CD14-positive monocyte (primary cell): ENCODE measurements at regions not wholly inside any gene's neighbourhood (a gene's known extent, or its start where the extent isn't known, plus 50 kb on each side); places are given as distances from the start of the nearest gene placed in this dataset.

Experiments
- DNase-seq, 3 donors: peaks; one replicate each; pipeline ENCODE4 v3.0.0-alpha.2; 2011 to 2022
- H2AFZ ChIP-seq: 2 replicates; pipeline ENCODE4 v1.6.0; 2012; ENCODE audit warnings: mild to moderate bottlenecking, low read depth, low read length, inconsistent platforms; ENCODE audit not compliant: insufficient read depth, poor library complexity, severe bottlenecking
- H3K27ac ChIP-seq, 2 donors: 1 replicate in 1 of 2; 2 replicates in 1 of 2; pipeline ENCODE4 v1.5.1; 2012 to 2013; ENCODE audit warnings: low read length in 2 of 2, control low read depth in 1 of 2, inconsistent platforms in 1 of 2, low read depth in 1 of 2, mild to moderate bottlenecking in 1 of 2
- H3K27me3 ChIP-seq, 2 donors: one replicate each; pipeline versions ENCODE4 v1.6.0 to v1.6.1; 2011 to 2013; ENCODE audit warnings: low read length in 2 of 2; ENCODE audit not compliant: control insufficient read depth in 2 of 2, insufficient read depth in 2 of 2
- H3K36me3 ChIP-seq, 2 donors: replicated peaks in 1 of 2; 1 replicate in 1 of 2; 2 replicates in 1 of 2; pipeline versions ENCODE4 v1.5.1 to v1.6.1; 2012 to 2013; ENCODE audit warnings: low read length in 2 of 2, control low read depth in 1 of 2, inconsistent platforms in 1 of 2, mild to moderate bottlenecking in 1 of 2; ENCODE audit not compliant: insufficient read depth in 2 of 2, control insufficient read depth in 1 of 2
- H3K4me1 ChIP-seq, 2 donors: 1 replicate in 1 of 2; 2 replicates in 1 of 2; pipeline versions ENCODE4 v1.5.1 to v1.6.1; 2012 to 2013; ENCODE audit warnings: low read length in 2 of 2, control low read depth in 1 of 2, inconsistent platforms in 1 of 2, mild to moderate bottlenecking in 1 of 2, moderate library complexity in 1 of 2; ENCODE audit not compliant: insufficient read depth in 2 of 2, control insufficient read depth in 1 of 2
- H3K4me2 ChIP-seq: replicated peaks from 2 replicates; pipeline ENCODE3; 2012; ENCODE audit warnings: low read length, moderate library complexity, mild to moderate bottlenecking; ENCODE audit not compliant: poor library complexity, severe bottlenecking; ENCODE audit errors: extremely low read depth
- H3K4me3 ChIP-seq, 3 experiments: fragments of 200-600 bp in 1 of 3; sonication (generic) in 1 of 3; replicated peaks in 1 of 3; 1 replicate in 2 of 3; 2 replicates in 1 of 3; pipeline ENCODE4 v1.5.1; 2011 to 2013; ENCODE audit warnings: low read length in 3 of 3, mild to moderate bottlenecking in 3 of 3, control low read depth in 2 of 3, low read depth in 2 of 3, inconsistent platforms in 1 of 3, moderate library complexity in 1 of 3
- H3K79me2 ChIP-seq: 2 replicates; pipeline ENCODE4 v1.6.0; 2012; ENCODE audit warnings: mild to moderate bottlenecking, control low read depth, inconsistent platforms, low read length, moderate library complexity; ENCODE audit not compliant: insufficient read depth
- H3K9ac ChIP-seq: 2 replicates; pipeline ENCODE4 v1.6.0; 2017; ENCODE audit warnings: low read length, mild to moderate bottlenecking; ENCODE audit not compliant: insufficient read depth, poor library complexity, severe bottlenecking
- H3K9me3 ChIP-seq, 2 donors: replicated peaks in 1 of 2; 1 replicate in 1 of 2; 2 replicates in 1 of 2; pipeline versions ENCODE4 v1.5.1 to v1.6.1; 2012 to 2013; ENCODE audit warnings: low read length in 2 of 2, control low read depth in 1 of 2; ENCODE audit not compliant: control insufficient read depth in 1 of 2, insufficient read depth in 1 of 2
- H4K20me1 ChIP-seq: 2 replicates; pipeline ENCODE4 v1.6.0; 2012; ENCODE audit warnings: mild to moderate bottlenecking, low read length, control low read depth, moderate library complexity; ENCODE audit not compliant: insufficient read depth
- H3K27ac Mint-ChIP-seq, 7 donors: one replicate each; pipeline ENCODE4 v1.8.0; 2020; ENCODE audit warnings: mild to moderate bottlenecking in 7 of 7, mixed read lengths in 7 of 7, moderate library complexity in 6 of 7, inconsistent platforms in 2 of 7
- H3K27me3 Mint-ChIP-seq, 3 donors: one replicate each; pipeline ENCODE4 v1.8.0; 2021 to 2022; ENCODE audit warnings: low read depth in 3 of 3, mild to moderate bottlenecking in 3 of 3, mixed read lengths in 3 of 3, moderate library complexity in 3 of 3, inconsistent platforms in 1 of 3
- H3K36me3 Mint-ChIP-seq, 2 donors: one replicate each; pipeline ENCODE4 v1.8.0; 2020; ENCODE audit warnings: mixed read lengths in 2 of 2, inconsistent platforms in 1 of 2, mild to moderate bottlenecking in 1 of 2
- H3K4me1 Mint-ChIP-seq: one replicate; pipeline ENCODE4 v1.8.0; 2020; ENCODE audit warnings: mild to moderate bottlenecking, mixed read lengths
- H3K4me3 Mint-ChIP-seq, 2 donors: one replicate each; pipeline ENCODE4 v1.8.0; 2020; ENCODE audit warnings: mild to moderate bottlenecking in 2 of 2, mixed read lengths in 2 of 2, moderate library complexity in 1 of 2
- H3K9me3 Mint-ChIP-seq, 7 donors: one replicate each; pipeline ENCODE4 v1.8.0; 2020 to 2022; ENCODE audit warnings: mixed read lengths in 7 of 7, mild to moderate bottlenecking in 6 of 7, moderate library complexity in 6 of 7, inconsistent platforms in 2 of 7
- CTCF ChIP-seq: fragments of 200-600 bp; IDR thresholded peaks from one replicate; pipeline ENCODE4 v1.8.0; 2022; ENCODE audit warnings: antibody characterized with exemption, mild to moderate bottlenecking
- WGBS: methylation state at CpG from one replicate; pipeline ENCODE4 v1.1.5; 2013; ENCODE audit warnings: missing lambda C conversion rate; ENCODE audit not compliant: insufficient coverage; 5-methylcytosine and 5-hydroxymethylcytosine counted together
- intact Hi-C, 2 donors: fragments of 100-400 bp; cut with micrococcal nuclease; formaldehyde crosslinking; loops; one replicate each; pipeline versions ENCODE4 v1.15.0 to v1.15.1; 2023

- no peak overlapping the region for H3K27ac Mint-ChIP-seq
Measured at GRCh38 chr4:126756050-126756829, 876.5 kb upstream of the INTU start.

GRCh38 chr4:126757219-126757618 is 875.5 kb upstream of the INTU start:
- Mint-ChIP-seq H3K4me1 (no peaks in the 10 kb centered on the region), H3K27me3 (no peaks in the 10 kb centered on the region), H3K36me3 (no peaks in the 10 kb centered on the region), H3K9me3 (peaks cover 0 to 4% (median 1%) of the 10 kb centered on the region in 7 donors), H3K4me3 (no peak overlapping the region), H3K27ac (no peak overlapping the region)
- no peak overlapping the region for H3K4me3 ChIP-seq
- no peak overlapping the region for H3K4me2 ChIP-seq
- no peaks in the 10 kb centered on the region for H3K79me2 ChIP-seq
- no peak overlapping the region for H3K9ac ChIP-seq
- WGBS, result no CpG with 5 or more reads among the region's 1 CpG
- H3K36me3 ChIP-seq, result no peaks in the 10 kb centered on the region
- intact Hi-C loops, result no loop called here
- H3K27ac ChIP-seq, result no peak overlapping the region
- H4K20me1 ChIP-seq, result no peaks in the 10 kb centered on the region
- no peaks in the 10 kb centered on the region for H3K27me3 ChIP-seq
- no peak for TF ChIP-seq CTCF
- H3K9me3 ChIP-seq, result peaks cover 0 to 8% of the 10 kb centered on the region in 2 donors
- no peaks in the 10 kb centered on the region for H3K4me1 ChIP-seq
- DNase-seq, result no peak
- H2AFZ ChIP-seq, result no peak overlapping the region

More at GRCh38 chr4:126756050-126756829, 876.5 kb upstream of the INTU start:
- H3K27me3 ChIP-seq, result no peaks in the 10 kb centered on the region
- no peaks in the 10 kb centered on the region for H3K4me1 ChIP-seq
- H3K9me3 ChIP-seq, result peaks cover 0 to 8% of the 10 kb centered on the region in 2 donors
- H2AFZ ChIP-seq, result no peak overlapping the region
- H3K4me2 ChIP-seq, result no peak overlapping the region
- intact Hi-C loops, result no loop called here
- H3K4me3 Mint-ChIP-seq, result no peak overlapping the region
- 0% methylated on average over 1 of the region's 3 CpGs for WGBS
- no peak overlapping the region for H3K4me3 ChIP-seq
- H3K79me2 ChIP-seq, result no peaks in the 10 kb centered on the region
- no peaks in the 10 kb centered on the region for H3K36me3 Mint-ChIP-seq
- H4K20me1 ChIP-seq, result no peaks in the 10 kb centered on the region
- H3K27me3 Mint-ChIP-seq, result no peaks in the 10 kb centered on the region
- no peak overlapping the region for H3K27ac ChIP-seq
- no peaks in the 10 kb centered on the region for H3K36me3 ChIP-seq
- no peaks in the 10 kb centered on the region for H3K4me1 Mint-ChIP-seq
- H3K9ac ChIP-seq, result no peak overlapping the region
- no peak for DNase-seq
- H3K9me3 Mint-ChIP-seq, result peaks cover 0 to 4% (median 1%) of the 10 kb centered on the region in 7 donors
- no peak for TF ChIP-seq CTCF
